IMR-90 (cell line): ENCODE measurements at regions not wholly inside any gene's neighbourhood (a gene's known extent, or its start where the extent isn't known, plus 50 kb on each side); places are given as distances from the start of the nearest gene placed in this dataset.

ENCODE experiments used
- ATAC-seq: fragments of 200-7000 bp; cut with Tn5 transposase; 2 replicates; pipeline ENCODE4 v1.9.1; 2020; ENCODE audit warnings: low read depth, mild to moderate bottlenecking, moderate library complexity
- BruUV-seq: library from RNA; stranded (reverse); fragments of 400-500 nt; replicated peaks from 2 replicates; lab custom pipeline; 2021; lab: Mats Ljungman, UMichigan
- CTCF ChIA-PET: fragments of 300-600 bp; formaldehyde crosslinking; extraction: SDS; loops from one replicate; lab custom pipeline; 2021; ENCODE audit warnings: antibody characterized with exemption; lab: Yijun Ruan, JAX
- POLR2A ChIA-PET: fragments of 300-600 bp; sonication (Branson Sonifier 250); formaldehyde crosslinking; loops from one replicate; lab custom pipeline; 2022; ENCODE audit warnings: antibody characterized with exemption; ENCODE audit not compliant: unreplicated experiment; lab: Charles Lee
- DNase-seq: peaks from one replicate; pipeline ENCODE4 v3.0.0; 2013
- H2AFZ ChIP-seq: replicated peaks from 2 replicates; pipeline ENCODE3; 2013; ENCODE audit warnings: low read length, mild to moderate bottlenecking; ENCODE audit not compliant: poor library complexity
- H2AK5ac ChIP-seq: 2 replicates; pipeline ENCODE4 v1.6.1; 2013; ENCODE audit warnings: low read depth, low read length, inconsistent platforms
- H2AK9ac ChIP-seq: replicated peaks from 2 replicates; pipeline ENCODE3; 2013; ENCODE audit warnings: mild to moderate bottlenecking, low read depth, low read length, moderate library complexity; ENCODE audit not compliant: poor library complexity
- H2BK120ac ChIP-seq: 2 replicates; pipeline ENCODE4 v1.6.1; 2013; ENCODE audit warnings: low read depth, low read length, inconsistent platforms
- H2BK15ac ChIP-seq: 3 replicates; pipeline ENCODE4 v1.6.1; 2013; ENCODE audit warnings: low read depth, low read length, inconsistent platforms
- H2BK20ac ChIP-seq: 2 replicates; pipeline ENCODE4 v1.6.1; 2013; ENCODE audit warnings: low read depth, mild to moderate bottlenecking, inconsistent platforms, low read length, moderate library complexity
- H2BK5ac ChIP-seq: 2 replicates; pipeline ENCODE4 v1.6.1; 2013; ENCODE audit warnings: mild to moderate bottlenecking, low read depth, low read length, inconsistent platforms; ENCODE audit not compliant: poor library complexity, severe bottlenecking
- H3K14ac ChIP-seq: replicated peaks from 2 replicates; pipeline ENCODE4 v1.6.1; 2013; ENCODE audit warnings: low read depth, low read length, inconsistent platforms
- H3K18ac ChIP-seq: 2 replicates; pipeline ENCODE4 v1.6.1; 2013; ENCODE audit warnings: low read depth, low read length, control low read depth
- H3K23ac ChIP-seq: 2 replicates; pipeline ENCODE4 v1.6.1; 2013; ENCODE audit warnings: low read depth, low read length, inconsistent platforms
- H3K27ac ChIP-seq: 2 replicates; pipeline ENCODE4 v1.5.1; 2013; ENCODE audit warnings: mild to moderate bottlenecking, control low read depth, low read length; ENCODE audit not compliant: insufficient read depth
- H3K27me3 ChIP-seq: 2 replicates; pipeline ENCODE4 v1.6.1; 2013; ENCODE audit warnings: low read length; ENCODE audit not compliant: control insufficient read depth, insufficient read depth
- H3K36me3 ChIP-seq: 2 replicates; pipeline ENCODE4 v1.6.1; 2013; ENCODE audit warnings: low read length, mixed read lengths; ENCODE audit not compliant: control insufficient read depth, insufficient read depth
- H3K4ac ChIP-seq: 2 replicates; pipeline ENCODE4 v1.6.1; 2013; ENCODE audit warnings: low read depth, low read length, inconsistent platforms
- H3K4me1 ChIP-seq: 2 replicates; pipeline ENCODE4 v1.6.1; 2013; ENCODE audit warnings: low read length, mixed read lengths; ENCODE audit not compliant: control insufficient read depth, insufficient read depth
- H3K4me2 ChIP-seq: 2 replicates; pipeline ENCODE4 v1.6.1; 2013; ENCODE audit warnings: low read depth, mild to moderate bottlenecking, control low read depth, low read length, moderate library complexity
- H3K4me3 ChIP-seq: 2 replicates; pipeline ENCODE4 v1.5.1; 2013; ENCODE audit warnings: low read depth, mild to moderate bottlenecking, control low read depth, low read length, moderate library complexity; ENCODE audit not compliant: insufficient read depth
- H3K56ac ChIP-seq: 2 replicates; pipeline ENCODE4 v1.6.1; 2013; ENCODE audit warnings: low read length, inconsistent platforms; ENCODE audit not compliant: insufficient read depth; ENCODE audit errors: extremely low read depth
- H3K79me1 ChIP-seq, 2 experiments: 2 replicates each; pipeline ENCODE4 v1.6.1; 2013; ENCODE audit warnings: low read length in 2 of 2, inconsistent platforms in 1 of 2, low read depth in 1 of 2
- H3K9ac ChIP-seq: 2 replicates; pipeline ENCODE4 v1.6.1; 2013; ENCODE audit warnings: low read depth, low read length, control low read depth
- H3K9me1 ChIP-seq: 2 replicates; pipeline ENCODE4 v1.6.1; 2013; ENCODE audit warnings: low read length, inconsistent platforms; ENCODE audit not compliant: insufficient read depth
- H3K9me3 ChIP-seq: 2 replicates; pipeline ENCODE4 v1.6.1; 2013; ENCODE audit warnings: low read length; ENCODE audit not compliant: control insufficient read depth, insufficient read depth
- H4K20me1 ChIP-seq: 2 replicates; pipeline ENCODE4 v1.6.1; 2013; ENCODE audit warnings: low read length, inconsistent platforms; ENCODE audit not compliant: insufficient read depth
- H4K5ac ChIP-seq: 2 replicates; pipeline ENCODE4 v1.6.1; 2013; ENCODE audit warnings: mild to moderate bottlenecking, low read depth, low read length, control low read depth
- H4K8ac ChIP-seq, 2 experiments: 2 replicates each; pipeline ENCODE4 v1.6.1; 2013; ENCODE audit warnings: low read depth in 2 of 2, low read length in 2 of 2, control low read depth in 1 of 2, inconsistent platforms in 1 of 2
- H4K91ac ChIP-seq: 2 replicates; pipeline ENCODE4 v1.6.1; 2013; ENCODE audit warnings: low read depth, low read length, inconsistent platforms; ENCODE audit not compliant: insufficient read depth
- CHD1 ChIP-seq: IDR thresholded peaks from 2 replicates; pipeline ENCODE4 v1.6.1; 2012; ENCODE audit warnings: low read depth, low read length, improper control_type of control experiment
- CTCF ChIP-seq: conservative IDR thresholded peaks from 2 replicates; pipeline ENCODE4 v1.5.1; 2012; ENCODE audit warnings: mild to moderate bottlenecking, low read depth, low read length, improper control_type of control experiment
- ELK1 ChIP-seq: fragments of 150-350 bp; IDR thresholded peaks from 2 replicates; pipeline ENCODE4 v1.6.1; 2016; ENCODE audit warnings: low read depth, mild to moderate bottlenecking, low read length, moderate library complexity, borderline replicate concordance
- FOS ChIP-seq: fragments of 150-350 bp; IDR thresholded peaks from 2 replicates; pipeline ENCODE4 v1.6.1; 2016; ENCODE audit warnings: low read depth, low read length
- MAZ ChIP-seq: IDR thresholded peaks from 2 replicates; pipeline ENCODE4 v1.6.1; 2012; ENCODE audit warnings: low read depth, mild to moderate bottlenecking, low read length, improper control_type of control experiment, moderate library complexity, borderline replicate concordance
- POLR2A ChIP-seq: IDR thresholded peaks from 2 replicates; pipeline ENCODE4 v1.6.1; 2012; ENCODE audit warnings: mild to moderate bottlenecking, low read depth, low read length
- RAD21 ChIP-seq: IDR thresholded peaks from 2 replicates; pipeline ENCODE4 v1.6.1; 2012; ENCODE audit warnings: low read length, improper control_type of control experiment
- RFX5 ChIP-seq: IDR thresholded peaks from 2 replicates; pipeline ENCODE4 v1.8.0; 2012; ENCODE audit warnings: low read depth, mild to moderate bottlenecking, low read length, moderate library complexity
- SMC3 ChIP-seq: fragments of 150-350 bp; IDR thresholded peaks from 2 replicates; pipeline ENCODE4 v1.6.1; 2016; ENCODE audit warnings: low read depth, mild to moderate bottlenecking, antibody characterized with exemption, low read length, moderate library complexity
- USF2 ChIP-seq: fragments of 150-350 bp; IDR thresholded peaks from 2 replicates; pipeline ENCODE4 v1.6.1; 2017; ENCODE audit warnings: mild to moderate bottlenecking, antibody characterized with exemption, low read length, low read depth
- WGBS, 2 experiments: methylation state at CpG; one replicate each; pipeline versions ENCODE4 v1.1.5 to v1.1.7; 2013; ENCODE audit warnings: missing lambda C conversion rate in 2 of 2; ENCODE audit not compliant: insufficient read length in 1 of 2; ENCODE audit errors: extremely low coverage in 2 of 2; 5-methylcytosine and 5-hydroxymethylcytosine counted together
- dilution Hi-C: fragments of 300-500 bp; cut with HindIII; formaldehyde crosslinking; loops from one replicate; pipeline ENCODE4 v1.14.3; 2018; ENCODE audit warnings: low sequenced_read_pairs; ENCODE audit not compliant: unreplicated experiment
- in situ Hi-C: fragments of 300-500 bp; cut with MboI; formaldehyde crosslinking; loops from 3 replicates; pipeline ENCODE4 v1.14.3; 2019; ENCODE audit warnings: low sequenced_read_pairs, inconsistent platforms, mixed read lengths
- intact Hi-C: fragments of 100-400 bp; cut with micrococcal nuclease; formaldehyde crosslinking; loops from 2 replicates; pipeline ENCODE4 v1.10.0; 2022

- Histone ChIP-seq H4K91ac (no peak overlapping the region), H3K18ac (no peak overlapping the region), H2BK20ac (no peak overlapping the region), H3K4me2 (no peak overlapping the region), H3K79me1 (no peaks in the 10 kb centered on the region), H3K14ac (no peak overlapping the region), H3K4ac (no peak overlapping the region), H2AK9ac (no peak overlapping the region), H3K27ac (no peak overlapping the region), H3K4me1 (no peaks in the 10 kb centered on the region), H4K5ac (no peak overlapping the region), H3K36me3 (no peaks in the 10 kb centered on the region), H3K9me3 (no peaks in the 10 kb centered on the region), H4K8ac (no peak overlapping the region), H3K9me1 (no peaks in the 10 kb centered on the region), H3K23ac (no peak overlapping the region), H3K27me3 (no peaks in the 10 kb centered on the region), H3K4me3 (no peak overlapping the region), H3K56ac (no peak overlapping the region), H2AFZ (no peak overlapping the region), H3K9ac (no peak overlapping the region), H2BK15ac (no peak overlapping the region), H2AK5ac (no peak overlapping the region), H2BK120ac (no peak overlapping the region), H4K20me1 (no peaks in the 10 kb centered on the region), H2BK5ac (no peak overlapping the region)
- dilution Hi-C loops (no loop called here), in situ Hi-C loops (no loop called here), intact Hi-C loops (no loop called here)
- TF ChIP-seq USF2 (no peak), POLR2A (no peak), SMC3 (no peak), ELK1 (no peak), FOS (no peak), RFX5 (no peak), RAD21 (no peak), CHD1 (no peak), MAZ (no peak), CTCF (no peak)
- WGBS, 2 experiments, result 75% methylated on average over 1 of the region's 3 CpGs; no CpG with 5 or more reads in 1 of the 2 experiments
- ATAC-seq, result no peak
- POLR2A ChIA-PET, result no interaction called here
- DNase-seq, result no peak
- CTCF ChIA-PET, result no interaction called here
- BruUV-seq, result no TSS peak
These were observed 330.6 kb upstream of the PIK3C3 start for GRCh38 chr18:41624460-41624859.
